Heart right ventricle (tissue), 16 donors: ENCODE measurements at regions not wholly inside any gene's neighbourhood (a gene's known extent, or its start where the extent isn't known, plus 50 kb on each side); places are given as distances from the start of the nearest gene placed in this dataset.

Experiments used
- ATAC-seq, 8 donors: fragments of 200-7000 bp; cut with Tn5 transposase; one replicate each; pipeline ENCODE4 v1.9.1; 2020; ENCODE audit warnings: mild to moderate bottlenecking in 8 of 8, moderate library complexity in 8 of 8, moderate number of reproducible peaks in 1 of 8
- DNase-seq, 2 donors: peaks; one replicate each; pipeline ENCODE4 v3.0.0-alpha.2; 2020
- H3K27ac ChIP-seq, 10 donors: fragments of 200-600 bp; sonication (generic) in 2 of 10; one replicate each; pipeline versions ENCODE4 v1.5.0 to v1.8.0; 2020 to 2022; ENCODE audit warnings: mild to moderate bottlenecking in 3 of 10
- H3K27me3 ChIP-seq, 7 donors: fragments of 200-600 bp; one replicate each; pipeline ENCODE4 v1.8.0; 2021 to 2022; ENCODE audit warnings: mild to moderate bottlenecking in 2 of 7
- H3K36me3 ChIP-seq, 9 donors: fragments of 200-600 bp; sonication (generic) in 1 of 9; one replicate each; pipeline versions ENCODE4 v1.5.0 to v1.8.0; 2020 to 2022; ENCODE audit warnings: mild to moderate bottlenecking in 2 of 9
- H3K4me1 ChIP-seq, 9 donors: fragments of 200-600 bp; sonication (generic) in 1 of 9; one replicate each; pipeline versions ENCODE4 v1.5.0 to v1.8.0; 2020 to 2022; ENCODE audit warnings: mild to moderate bottlenecking in 4 of 9
- H3K4me3 ChIP-seq, 10 donors: fragments of 200-600 bp; sonication (generic) in 2 of 10; one replicate each; pipeline versions ENCODE4 v1.5.0 to v1.8.0; 2020 to 2022; ENCODE audit warnings: mild to moderate bottlenecking in 7 of 10, moderate library complexity in 2 of 10
- H3K9me3 ChIP-seq, 11 donors: fragments of 200-600 bp in 10 of 11; sonication (generic) in 2 of 11; one replicate each; pipeline versions ENCODE4 v1.5.0 to v1.8.0; 2013 to 2022; ENCODE audit warnings: mild to moderate bottlenecking in 2 of 11, control low read depth in 1 of 11, moderate library complexity in 1 of 11
- CTCF ChIP-seq, 9 donors: fragments of 200-600 bp; sonication (generic) in 2 of 9; IDR thresholded peaks; one replicate each; pipeline versions ENCODE4 v1.5.0 to v1.8.0; 2021 to 2022; ENCODE audit warnings: antibody characterized with exemption in 9 of 9, mild to moderate bottlenecking in 5 of 9, moderate library complexity in 1 of 9
- WGBS, 2 donors: extraction: QIAGEN DNeasy Blood & Tissue Kit; methylation state at CpG; one replicate each; pipeline ENCODE4 v1.1.7; 2013; ENCODE audit warnings: inconsistent platforms in 1 of 2; 5-methylcytosine and 5-hydroxymethylcytosine counted together
- intact Hi-C, 10 donors: fragments of 100-400 bp; cut with DNase I; formaldehyde crosslinking; loops; one replicate each; pipeline versions ENCODE4 v1.11.1 to v1.14.2; 2022
- donor health status: Arrhythmogenic right ventricular cardiomyopathy.
- donor health status: ischemic (EF 13 %, LVEDD 7.1; RV severe dilation, severe dysfunction).
- donor health status: healthy with polysubstance abuse.
- donor health status: DM: no; HTN: yes; CAD: no.
- donor health status: DM: no; HTN: no; CAD: no.
- donor health status: ischemic (EF 25% LVEDD 6.9; RV normal size, moderate dysfunction).
- donor health status: ischemic (EF 25% LVEDD 5.7; RV mildly dilated, moderate dysfunction).
- donor health status: healthy.
- donor health status: DM: yes; HTN: yes; CAD: no.
- donor health status: Ischemic cardiomyopathy.
- donor health status: ischemic (EF 35%, LVEDD 5.7; RV mildly dilated, moderate dysfunction).
- donor health status: nonischemic (EF 11% LVEDD 7.7; RV severe dilation, severe dysfunction).
- donor health status: DM: yes; HTN: yes; CAD: no.
- donor health status: PGD.
- donor health status: ischemic (EF 29% LVEDD 5.4; RV normal size, mild dysfunction).
- donor health status: nonischemic (EF 23%, LVEDD 6.1; RV moderate dilation, normal function).

GRCh38 chr9:80556631-80557030 is 984.9 kb downstream of the TLE4 start:
- no peaks in the 10 kb centered on the region for H3K9me3 ChIP-seq

GRCh38 chr9:80555782-80556325 is 984.1 kb downstream of the TLE4 start:
- H3K4me3 ChIP-seq = no peak overlapping the region
- no peak for TF ChIP-seq CTCF (IDR thresholded peaks at IDR 0.05)
- no peaks in the 10 kb centered on the region for H3K36me3 ChIP-seq
- DNase-seq (no peak), ATAC-seq (no peak)
- intact Hi-C loops = no loop called here
- no peaks in the 10 kb centered on the region for H3K27me3 ChIP-seq
- no peak overlapping the region for H3K27ac ChIP-seq
- no peaks in the 10 kb centered on the region for H3K9me3 ChIP-seq
- 63 to 71% methylated on average over 2 of the region's 2 CpGs for WGBS, 2 donors
- peaks cover 0 to 3% (median 0%) of the 10 kb centered on the region in 9 donors for H3K4me1 ChIP-seq

More at GRCh38 chr9:80556631-80557030, 984.9 kb downstream of the TLE4 start:
- intact Hi-C loops = no loop called here
- H3K36me3 ChIP-seq = no peaks in the 10 kb centered on the region
- TF ChIP-seq CTCF (IDR thresholded peaks at IDR 0.05) = no peak
- no peak overlapping the region for H3K27ac ChIP-seq
- ATAC-seq (no peak), DNase-seq (no peak)
- H3K4me3 ChIP-seq = no peak overlapping the region
- H3K27me3 ChIP-seq = no peaks in the 10 kb centered on the region
- H3K4me1 ChIP-seq = peaks cover 0 to 3% (median 0%) of the 10 kb centered on the region in 9 donors

GRCh38 chr9:80554856-80555255 is 983.1 kb downstream of the TLE4 start:
- Histone ChIP-seq H3K36me3 (no peaks in the 10 kb centered on the region), H3K27ac (no peak overlapping the region), H3K4me1 (peaks cover 0 to 3% (median 0%) of the 10 kb centered on the region in 9 donors), H3K9me3 (no peaks in the 10 kb centered on the region), H3K27me3 (no peaks in the 10 kb centered on the region), H3K4me3 (no peak overlapping the region)
- no peak for ATAC-seq
- intact Hi-C loops = no loop called here
- DNase-seq = no peak
- TF ChIP-seq CTCF (IDR thresholded peaks at IDR 0.05) = no peak

GRCh38 chr9:80554301-80554700 is 982.5 kb downstream of the TLE4 start:
- H3K36me3 ChIP-seq = no peaks in the 10 kb centered on the region
- no peak overlapping the region for H3K27ac ChIP-seq
- peaks cover 0 to 3% (median 0%) of the 10 kb centered on the region in 9 donors for H3K4me1 ChIP-seq
- no peak for DNase-seq
- TF ChIP-seq CTCF (IDR thresholded peaks at IDR 0.05) = no peak
- H3K27me3 ChIP-seq = no peaks in the 10 kb centered on the region
- WGBS, 2 donors = 79 to 80% methylated on average over 3 of the region's 3 CpGs
- no peak overlapping the region for H3K4me3 ChIP-seq
- no peak for ATAC-seq
- H3K9me3 ChIP-seq = no peaks in the 10 kb centered on the region
- intact Hi-C loops = no loop called here
